HepG2 (cell line): ENCODE measurements at regions not wholly inside any gene's neighbourhood (a gene's known extent, or its start where the extent isn't known, plus 50 kb on each side); places are given as distances from the start of the nearest gene placed in this dataset.

Experiments used
- ATAC-seq: fragments of 200-7000 bp; cut with Tn5 transposase; 3 replicates; pipeline ENCODE4 v1.9.1; 2020; ENCODE audit warnings: mild to moderate bottlenecking, moderate library complexity
- BruUV-seq: library from RNA; stranded (reverse); fragments of 400-500 nt; replicated peaks from 2 replicates; lab custom pipeline; 2021; lab: Mats Ljungman, UMichigan
- CTCF ChIA-PET: fragments of 300-600 bp; formaldehyde crosslinking; extraction: SDS; loops from one replicate; lab custom pipeline; 2021; ENCODE audit warnings: low total read pairs, inconsistent platforms, low intra/inter-chr PET ratio; lab: Yijun Ruan, JAX
- POLR2A ChIA-PET: fragments of 350-600 bp; sonication (Branson Sonifier 250); formaldehyde crosslinking; loops from one replicate; lab custom pipeline; 2020; ENCODE audit warnings: antibody characterized with exemption, inconsistent platforms; lab: Yijun Ruan, JAX
- DNase-seq: peaks from one replicate; pipeline ENCODE4 v3.0.0-alpha.2; 2015; ENCODE audit warnings: low spot score
- FAIRE-seq: peaks from 3 replicates; lab custom pipeline; 2011; peaks lifted over from hg19 to GRCh38; lab: Jason Lieb, UNC
- H2AFZ ChIP-seq: one replicate; pipeline ENCODE4 v1.6.1; 2011; ENCODE audit warnings: low read length, inconsistent platforms
- H3K27ac ChIP-seq: fragments of 300-600 bp; 3 replicates; pipeline ENCODE4 v1.8.0; 2011; ENCODE audit warnings: mixed run types, mild to moderate bottlenecking, mixed read lengths, low read length, inconsistent platforms; ENCODE audit not compliant: insufficient read depth; ENCODE audit errors: extremely low read length
- H3K27me3 ChIP-seq, 2 experiments: fragments of 200-600 bp in 1 of 2; 2 replicates in 1 of 2; 3 replicates in 1 of 2; pipeline versions ENCODE4 v1.6.0 to v1.8.0; 2011; ENCODE audit warnings: low read length in 2 of 2, mild to moderate bottlenecking in 2 of 2, moderate library complexity in 2 of 2, inconsistent platforms in 1 of 2; ENCODE audit not compliant: insufficient read depth in 2 of 2, control insufficient read depth in 1 of 2
- H3K36me3 ChIP-seq, 2 experiments: fragments of 200-600 bp in 1 of 2; replicated peaks in 1 of 2; 2 replicates in 1 of 2; 3 replicates in 1 of 2; pipeline versions ENCODE4 v1.5.1 to v1.8.0; 2011; ENCODE audit warnings: low read length in 2 of 2, inconsistent platforms in 1 of 2; ENCODE audit not compliant: insufficient read depth in 2 of 2, control insufficient read depth in 1 of 2
- H3K4me1 ChIP-seq: 2 replicates; pipeline ENCODE4 v1.5.1; 2012; ENCODE audit warnings: low read length, inconsistent platforms; ENCODE audit not compliant: insufficient read depth
- H3K4me2 ChIP-seq: 2 replicates; pipeline ENCODE4 v1.6.0; 2011; ENCODE audit warnings: low read depth, low read length, inconsistent platforms
- H3K4me3 ChIP-seq, 3 experiments: fragments of 200-600 bp in 1 of 3; sonication (generic), shearing (Covaris generic) in 1 of 3; replicated peaks in 1 of 3; 2 replicates each; pipeline ENCODE4 v1.5.1; 2011 to 2016; ENCODE audit warnings: low read length in 3 of 3, inconsistent platforms in 2 of 3, low read depth in 2 of 3, mild to moderate bottlenecking in 2 of 3, control low read depth in 1 of 3, mixed read lengths in 1 of 3; ENCODE audit not compliant: insufficient read depth in 1 of 3
- H3K79me2 ChIP-seq: one replicate; pipeline ENCODE4 v1.6.1; 2011; ENCODE audit warnings: low read length, inconsistent platforms; ENCODE audit not compliant: insufficient read depth
- H3K9ac ChIP-seq: 2 replicates; pipeline ENCODE4 v1.6.0; 2011; ENCODE audit warnings: mild to moderate bottlenecking, low read depth, low read length, inconsistent platforms; ENCODE audit not compliant: insufficient read depth
- H3K9me3 ChIP-seq: 2 replicates; pipeline ENCODE4 v1.5.1; 2012; ENCODE audit warnings: mild to moderate bottlenecking, low read length
- H4K20me1 ChIP-seq: 2 replicates; pipeline ENCODE4 v1.6.0; 2011; ENCODE audit warnings: inconsistent platforms, mild to moderate bottlenecking, low read length, moderate library complexity; ENCODE audit not compliant: insufficient read depth
- RAD21 ChIP-seq: fragments of 450-650 bp; formaldehyde crosslinking; IDR thresholded peaks from 2 replicates; pipeline ENCODE4 v1.5.0; 2020; ENCODE audit warnings: mild to moderate bottlenecking
- SNAPC5 ChIP-seq: sonication (generic); formaldehyde crosslinking; IDR thresholded peaks from 2 replicates; pipeline ENCODE4 v1.8.1; 2023; ENCODE audit warnings: mild to moderate bottlenecking, missing genetic modification reagents, borderline replicate concordance
- STAT6 ChIP-seq: sonication (generic); formaldehyde crosslinking; IDR thresholded peaks from 2 replicates; pipeline ENCODE4 v1.4.0; 2020; ENCODE audit warnings: missing genetic modification reagents, mild to moderate bottlenecking, borderline replicate concordance
- WGBS: methylation state at CpG from one replicate; pipeline ENCODE4 v1.1.6; 2017; ENCODE audit warnings: low lambda C conversion rate; 5-methylcytosine and 5-hydroxymethylcytosine counted together
- in situ Hi-C: cut with HindIII; loops from 2 replicates; pipeline ENCODE4 v1.10.0; 2017; ENCODE audit warnings: low pct_unique_long_range_greater_than_20kb; ENCODE audit not compliant: extremely low pct_ligation_motif_present
- intact Hi-C: fragments of 100-400 bp; cut with micrococcal nuclease; formaldehyde crosslinking; loops from one replicate; pipeline ENCODE4 v1.10.0; 2022; ENCODE audit not compliant: unreplicated experiment

DNA sequence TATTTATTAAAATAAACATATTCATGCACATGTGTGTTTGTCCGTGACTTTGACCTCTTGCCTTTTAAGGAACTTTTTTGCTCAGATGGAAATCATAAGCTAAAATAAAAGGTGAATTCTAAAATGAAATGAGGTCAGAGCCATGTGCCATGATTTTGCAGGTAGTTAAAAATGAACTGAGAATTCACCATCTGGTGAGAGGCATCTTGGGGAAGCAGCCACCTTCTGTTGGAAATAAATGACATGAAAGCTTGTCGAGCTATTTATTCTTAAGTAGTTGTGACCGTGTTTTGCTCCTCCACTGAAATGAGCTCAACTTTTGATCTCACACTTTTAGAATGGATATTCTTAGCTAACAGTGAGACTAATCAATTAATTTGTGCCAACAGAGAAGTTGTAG is 56.8 kb upstream of the CNOT2 start (continued):
- TF ChIP-seq STAT6 (CRISPR knock-in tag) = no peak

DNA sequence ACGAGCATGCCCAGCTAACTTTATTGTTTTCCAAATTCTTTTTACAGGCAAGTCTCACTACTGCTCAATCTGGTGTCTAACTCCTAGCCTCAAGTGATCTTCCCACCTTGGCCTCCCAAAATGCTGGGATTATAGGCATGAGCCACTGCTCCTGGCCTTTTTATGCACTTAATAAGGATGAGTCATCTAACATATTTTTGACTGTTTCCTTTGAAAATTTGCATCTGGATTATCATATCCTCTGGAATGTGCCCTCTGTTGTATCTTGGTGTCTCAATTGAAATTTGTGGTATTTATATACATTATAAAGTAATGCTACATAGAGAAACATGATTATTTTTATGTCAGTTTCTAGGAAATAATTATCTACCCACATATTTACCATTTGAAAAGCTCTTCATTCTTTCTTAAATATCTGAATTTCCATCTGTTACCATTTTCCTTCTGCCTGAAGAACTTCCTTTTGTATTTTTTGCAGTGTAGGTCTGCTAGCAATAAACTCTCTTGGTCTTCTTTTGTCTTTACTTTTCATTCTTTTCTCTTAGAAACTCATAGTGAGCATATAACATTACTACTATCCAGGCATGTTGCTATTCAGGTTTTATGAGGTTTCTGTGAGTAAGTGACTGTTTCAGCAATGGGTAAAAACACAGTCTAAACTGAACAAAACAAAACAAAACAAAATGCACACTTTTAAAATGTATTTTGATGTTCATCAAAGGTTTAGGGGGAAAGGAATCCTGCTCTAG is 52.8 kb upstream of the CNOT2 start:
- 0% methylated on average over 1 of the region's 1 CpG for WGBS
- H3K27me3 ChIP-seq = no peaks in the 10 kb centered on the region; a peak in 1 of 5 replicates
- in situ Hi-C loops = no loop called here
- no peaks in the 10 kb centered on the region for H3K36me3 ChIP-seq
- FAIRE-seq (no peak), DNase-seq (no peak), ATAC-seq (no peak)
- ChIA-PET CTCF (no interaction called here), POLR2A (no interaction called here)
- H3K4me2 ChIP-seq = no peak overlapping the region
- H2AFZ ChIP-seq = no peak overlapping the region
- intact Hi-C loops = no loop called here
- no peak overlapping the region for H3K9ac ChIP-seq
- TF ChIP-seq SNAPC5 (CRISPR knock-in tag) = no peak
- TF ChIP-seq RAD21 (CRISPR knock-in tag) = no peak
- H3K79me2 ChIP-seq = no peaks in the 10 kb centered on the region
- no peaks in the 10 kb centered on the region for H3K9me3 ChIP-seq
- H3K4me1 ChIP-seq = no peaks in the 10 kb centered on the region
- no peak overlapping the region for H3K4me3 ChIP-seq
- no peaks in the 10 kb centered on the region for H4K20me1 ChIP-seq
- no TSS peak for BruUV-seq
- no peak overlapping the region for H3K27ac ChIP-seq
